RPMI8226 (cell line): ENCODE measurements at regions not wholly inside any gene's neighbourhood (a gene's known extent, or its start where the extent isn't known, plus 50 kb on each side); places are given as distances from the start of the nearest gene placed in this dataset.
"Not testable (repeated sequence)": the region's sequence is repeated elsewhere in the genome, so short reads cannot be mapped to it uniquely, and the experiment has no call there.

Experiments used
- DNase-seq: peaks from one replicate; pipeline ENCODE4 v3.0.0-alpha.2; 2015

- no peak for DNase-seq
Measured at GRCh38 chr3:70471464-70472342, 159.3 kb upstream of the MDFIC2 start.

GRCh38 chr3:70466096-70466495 is 153.7 kb upstream of the MDFIC2 start:
- DNase-seq = no peak

GRCh38 chr3:70464876-70465275 is 152.4 kb upstream of the MDFIC2 start:
- no peak for DNase-seq

GRCh38 chr3:70464465-70464864 is 152.0 kb upstream of the MDFIC2 start:
- no peak for DNase-seq

GRCh38 chr3:70450220-70450619 is 137.8 kb upstream of the MDFIC2 start:
- not testable (repeated sequence) for DNase-seq

GRCh38 chr3:70435422-70435821 is 123.0 kb upstream of the MDFIC2 start:
- DNase-seq = not testable (repeated sequence)

GRCh38 chr3:70433091-70433490 is 120.7 kb upstream of the MDFIC2 start:
- DNase-seq = no peak

GRCh38 chr3:70431911-70432310 is 119.5 kb upstream of the MDFIC2 start:
- no peak for DNase-seq

- DNase-seq = no peak
Measured at GRCh38 chr3:70426071-70426470, 113.6 kb upstream of the MDFIC2 start.

GRCh38 chr3:70421506-70421905 is 109.1 kb upstream of the MDFIC2 start:
- no peak for DNase-seq

GRCh38 chr3:70409018-70409417 is 96.6 kb upstream of the MDFIC2 start:
- DNase-seq = no peak

GRCh38 chr3:70400194-70400593 is 87.8 kb upstream of the MDFIC2 start:
- no peak for DNase-seq

- no peak for DNase-seq
Measured at GRCh38 chr3:70393881-70394612, 81.6 kb upstream of the MDFIC2 start.

GRCh38 chr3:70392227-70392626 is 79.8 kb upstream of the MDFIC2 start:
- no peak for DNase-seq

- no peak for DNase-seq
Measured at GRCh38 chr3:70387889-70388288, 75.5 kb upstream of the MDFIC2 start.

GRCh38 chr3:70386846-70387245 is 74.4 kb upstream of the MDFIC2 start:
- DNase-seq = no peak

- DNase-seq = no peak
Measured at GRCh38 chr3:70386043-70386442, 73.6 kb upstream of the MDFIC2 start.

GRCh38 chr3:70383360-70383831 is 71.0 kb upstream of the MDFIC2 start:
- no peak for DNase-seq

GRCh38 chr3:70374179-70374578 is 61.7 kb upstream of the MDFIC2 start:
- DNase-seq = no peak
